H9 (cell line): ENCODE measurements at regions not wholly inside any gene's neighbourhood (a gene's known extent, or its start where the extent isn't known, plus 50 kb on each side); places are given as distances from the start of the nearest gene placed in this dataset.

Experiments used
- DNase-seq: peaks from one replicate; pipeline ENCODE4 v3.0.0-alpha.2; 2017
- H2AFZ ChIP-seq: one replicate; pipeline ENCODE4 v1.6.1; 2013; ENCODE audit warnings: mild to moderate bottlenecking, low read length, control low read depth, moderate library complexity
- H2AK5ac ChIP-seq: 2 replicates; pipeline ENCODE4 v1.6.1; 2013; ENCODE audit warnings: low read length, control low read depth, mixed read lengths; ENCODE audit not compliant: insufficient read length
- H2BK120ac ChIP-seq: one replicate; pipeline ENCODE4 v1.6.1; 2013; ENCODE audit warnings: low read depth, mild to moderate bottlenecking, low read length, control low read depth, inconsistent platforms; ENCODE audit not compliant: poor library complexity, severe bottlenecking
- H2BK12ac ChIP-seq: 2 replicates; pipeline ENCODE4 v1.6.1; 2013; ENCODE audit warnings: low read length, control low read depth, mixed read lengths, low read depth; ENCODE audit not compliant: insufficient read length
- H2BK15ac ChIP-seq: 2 replicates; pipeline ENCODE4 v1.6.1; 2013; ENCODE audit warnings: low read depth, low read length, control low read depth
- H2BK20ac ChIP-seq: one replicate; pipeline ENCODE4 v1.6.1; 2013; ENCODE audit warnings: low read depth, mild to moderate bottlenecking, low read length, control low read depth, inconsistent platforms; ENCODE audit not compliant: poor library complexity, severe bottlenecking
- H2BK5ac ChIP-seq: 2 replicates; pipeline ENCODE4 v1.6.1; 2013; ENCODE audit warnings: low read length, control low read depth, mixed read lengths; ENCODE audit not compliant: insufficient read length
- H3K14ac ChIP-seq: 2 replicates; pipeline ENCODE4 v1.6.1; 2013; ENCODE audit warnings: low read length, control low read depth; ENCODE audit not compliant: insufficient read depth
- H3K18ac ChIP-seq: 2 replicates; pipeline ENCODE4 v1.6.1; 2013; ENCODE audit warnings: low read depth, mild to moderate bottlenecking, mixed read lengths, low read length, control low read depth; ENCODE audit not compliant: insufficient read length
- H3K23ac ChIP-seq: 2 replicates; pipeline ENCODE4 v1.6.1; 2013; ENCODE audit warnings: low read length, control low read depth, mixed read lengths, low read depth; ENCODE audit not compliant: insufficient read length
- H3K23me2 ChIP-seq: 2 replicates; pipeline ENCODE4 v1.6.1; 2013; ENCODE audit warnings: low read depth, mild to moderate bottlenecking, mixed read lengths, low read length, control low read depth; ENCODE audit not compliant: insufficient read length, poor library complexity, severe bottlenecking
- H3K27ac ChIP-seq: 2 replicates; pipeline ENCODE4 v1.5.1; 2013; ENCODE audit warnings: low read length, control low read depth, mixed read lengths, low read depth; ENCODE audit not compliant: insufficient read length
- H3K27me3 ChIP-seq: 2 replicates; pipeline ENCODE4 v1.6.1; 2013; ENCODE audit warnings: low read length, control low read depth, inconsistent platforms; ENCODE audit not compliant: insufficient read depth
- H3K4ac ChIP-seq: 2 replicates; pipeline ENCODE4 v1.6.1; 2013; ENCODE audit warnings: low read depth, mild to moderate bottlenecking, control low read depth, inconsistent platforms, low read length, moderate library complexity
- H3K4me1 ChIP-seq: 2 replicates; pipeline ENCODE4 v1.6.1; 2013; ENCODE audit warnings: low read length, control low read depth, inconsistent platforms; ENCODE audit not compliant: insufficient read depth
- H3K4me2 ChIP-seq: 2 replicates; pipeline ENCODE4 v1.6.1; 2013; ENCODE audit warnings: low read length, control low read depth, mixed read lengths; ENCODE audit not compliant: insufficient read length, insufficient read depth
- H3K56ac ChIP-seq: 2 replicates; pipeline ENCODE4 v1.6.1; 2013; ENCODE audit warnings: low read depth, mild to moderate bottlenecking, mixed read lengths, low read length, control low read depth; ENCODE audit not compliant: insufficient read length
- H3K79me1 ChIP-seq: 2 replicates; pipeline ENCODE4 v1.6.1; 2013; ENCODE audit warnings: low read depth, mild to moderate bottlenecking, moderate library complexity, low read length, control low read depth, inconsistent platforms; ENCODE audit not compliant: insufficient read depth, poor library complexity, severe bottlenecking
- H3K79me2 ChIP-seq: 2 replicates; pipeline ENCODE4 v1.6.1; 2013; ENCODE audit warnings: low read length, control low read depth, inconsistent platforms; ENCODE audit not compliant: insufficient read depth
- H3K9ac ChIP-seq: 2 replicates; pipeline ENCODE4 v1.6.1; 2013; ENCODE audit warnings: low read length, control low read depth, mixed read lengths; ENCODE audit not compliant: insufficient read length; ENCODE audit errors: extremely low read depth
- H3K9me3 ChIP-seq: one replicate; pipeline ENCODE4 v1.6.1; 2013; ENCODE audit warnings: low read depth, low read length, inconsistent platforms; ENCODE audit not compliant: control insufficient read depth
- H3T11ph ChIP-seq: one replicate; pipeline ENCODE4 v1.6.1; 2013; ENCODE audit warnings: mild to moderate bottlenecking, low read length, control low read depth, inconsistent platforms
- H4K20me1 ChIP-seq: one replicate; pipeline ENCODE4 v1.6.1; 2013; ENCODE audit not compliant: control insufficient read depth, insufficient read length, insufficient read depth
- H4K5ac ChIP-seq: 2 replicates; pipeline ENCODE4 v1.6.1; 2013; ENCODE audit warnings: low read depth, mild to moderate bottlenecking, mixed read lengths, low read length, control low read depth; ENCODE audit not compliant: insufficient read length
- H4K8ac ChIP-seq: replicated peaks from 2 replicates; pipeline ENCODE4 v1.6.1; 2013; ENCODE audit warnings: low read length, control low read depth, mixed read lengths, low read depth; ENCODE audit not compliant: insufficient read length
- H4K91ac ChIP-seq: 2 replicates; pipeline ENCODE4 v1.6.1; 2013; ENCODE audit warnings: low read depth, mild to moderate bottlenecking, moderate library complexity, mixed read lengths, low read length, control low read depth; ENCODE audit not compliant: insufficient read length
- H3K27ac Mint-ChIP-seq, 3 experiments: 2 replicates in 2 of 3; 3 replicates in 1 of 3; pipeline ENCODE4 v1.8.0; 2020 to 2021; ENCODE audit warnings: mixed read lengths in 3 of 3, mild to moderate bottlenecking in 1 of 3, moderate library complexity in 1 of 3
- H3K27me3 Mint-ChIP-seq: 2 replicates; pipeline ENCODE4 v1.8.0; 2021; ENCODE audit warnings: low read depth, mild to moderate bottlenecking, moderate library complexity, mixed read lengths
- H3K36me3 Mint-ChIP-seq, 3 experiments: 2 replicates in 2 of 3; 3 replicates in 1 of 3; pipeline ENCODE4 v1.8.0; 2020 to 2021; ENCODE audit warnings: low read depth in 3 of 3, mixed read lengths in 3 of 3; ENCODE audit not compliant: insufficient read depth in 1 of 3
- H3K4me1 Mint-ChIP-seq, 2 experiments: 2 replicates each; pipeline ENCODE4 v1.8.0; 2020; ENCODE audit warnings: mixed read lengths in 2 of 2
- H3K4me3 Mint-ChIP-seq, 2 experiments: 2 replicates in 1 of 2; 3 replicates in 1 of 2; pipeline ENCODE4 v1.8.0; 2020 to 2021; ENCODE audit warnings: mild to moderate bottlenecking in 2 of 2, mixed read lengths in 2 of 2, moderate library complexity in 1 of 2
- H3K9me3 Mint-ChIP-seq, 2 experiments: 2 replicates in 1 of 2; 3 replicates in 1 of 2; pipeline ENCODE4 v1.8.0; 2020; ENCODE audit warnings: mild to moderate bottlenecking in 2 of 2, mixed read lengths in 2 of 2, moderate library complexity in 1 of 2
- CTCF ChIP-seq: fragments of 200-600 bp; sonication (generic); conservative IDR thresholded peaks from 3 replicates; pipeline ENCODE4 v1.8.0; 2021; ENCODE audit warnings: antibody characterized with exemption, mild to moderate bottlenecking
- WGBS: extraction: QIAGEN DNeasy Blood & Tissue Kit; methylation state at CpG from one replicate; pipeline ENCODE4 v1.1.7; 2013; ENCODE audit warnings: missing lambda C conversion rate, low lambda C conversion rate, mixed read lengths; ENCODE audit not compliant: insufficient read length; ENCODE audit errors: extremely low coverage; 5-methylcytosine and 5-hydroxymethylcytosine counted together

DNA sequence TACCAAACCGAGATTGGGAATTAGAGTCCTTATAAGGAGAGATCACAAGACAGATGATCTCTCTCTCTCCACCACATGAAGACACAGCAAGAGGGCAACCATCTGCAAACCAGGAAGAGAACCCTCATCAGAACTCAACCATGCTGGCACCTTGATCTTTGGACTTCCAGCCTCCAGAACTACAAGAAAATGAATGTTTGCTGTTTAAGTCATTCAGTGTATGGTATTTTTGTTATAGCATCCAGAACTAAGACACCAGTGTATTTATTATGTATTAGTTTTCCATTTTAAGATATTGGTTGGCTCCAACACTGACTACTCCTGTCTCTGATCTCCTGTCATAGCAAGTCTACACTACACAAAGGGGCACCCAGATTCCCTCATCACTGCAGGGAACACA, 86.9 kb downstream of the CCDC34 start:
- TF ChIP-seq CTCF, result no peak
- no CpG with 5 or more reads among the region's 1 CpG for WGBS
- H2AFZ ChIP-seq, result no peak overlapping the region

More for the DNA sequence above, 86.9 kb downstream of the CCDC34 start:
- no peak overlapping the region for H3K4me3 Mint-ChIP-seq
- H2BK120ac ChIP-seq, result no peak overlapping the region
- H3K4me1 ChIP-seq, result no peaks in the 10 kb centered on the region
- no peak overlapping the region for H3K14ac ChIP-seq
- no peaks in the 10 kb centered on the region for H3K79me2 ChIP-seq
- no peak overlapping the region for H3K23ac ChIP-seq
- H3K56ac ChIP-seq, result no peak overlapping the region
- peaks cover 0 to 2% of the 10 kb centered on the region in 2 experiments; a peak in 3 of 5 replicates for H3K9me3 Mint-ChIP-seq
- H3K36me3 Mint-ChIP-seq, result no peaks in the 10 kb centered on the region; a peak in 2 of 7 replicates
- H3K27me3 ChIP-seq, result no peaks in the 10 kb centered on the region
- H4K20me1 ChIP-seq, result no peaks in the 10 kb centered on the region
- no peak overlapping the region for H4K5ac ChIP-seq
- no peak overlapping the region for H4K91ac ChIP-seq
- no peaks in the 10 kb centered on the region for H3K79me1 ChIP-seq
- H2BK15ac ChIP-seq, result no peak overlapping the region
- no peak overlapping the region for H2BK12ac ChIP-seq
- no peaks in the 10 kb centered on the region; the same call in 1 of the 2 replicates for H3K27me3 Mint-ChIP-seq
- no peak overlapping the region for H3K9ac ChIP-seq
- H3K23me2 ChIP-seq, result no peaks in the 10 kb centered on the region
- H3K4me1 Mint-ChIP-seq, result no peaks in the 10 kb centered on the region
- H2AK5ac ChIP-seq, result no peak overlapping the region
- no peak overlapping the region; a peak in 1 of 7 replicates for H3K27ac Mint-ChIP-seq
- H3K18ac ChIP-seq, result no peak overlapping the region
- no peak for DNase-seq
- no peak overlapping the region for H2BK5ac ChIP-seq
- no peak overlapping the region for H3K4ac ChIP-seq
- no peak overlapping the region for H3K27ac ChIP-seq
- H3K4me2 ChIP-seq, result no peak overlapping the region
- no peaks in the 10 kb centered on the region for H3K9me3 ChIP-seq
- H2BK20ac ChIP-seq, result no peak overlapping the region
- no peak overlapping the region for H4K8ac ChIP-seq
- no peak overlapping the region for H3T11ph ChIP-seq
